Globus pallidus (tissue), 1 donor: ENCODE measurements at regions not wholly inside any gene's neighbourhood (a gene's known extent, or its start where the extent isn't known, plus 50 kb on each side); places are given as distances from the start of the nearest gene placed in this dataset.
"Not testable (repeated sequence)": the region's sequence is repeated elsewhere in the genome, so short reads cannot be mapped to it uniquely, and the experiment has no call there.

Source experiments
- DNase-seq: peaks from one replicate; pipeline ENCODE4 v3.0.0-alpha.2; 2015; ENCODE audit warnings: low spot score

DNA sequence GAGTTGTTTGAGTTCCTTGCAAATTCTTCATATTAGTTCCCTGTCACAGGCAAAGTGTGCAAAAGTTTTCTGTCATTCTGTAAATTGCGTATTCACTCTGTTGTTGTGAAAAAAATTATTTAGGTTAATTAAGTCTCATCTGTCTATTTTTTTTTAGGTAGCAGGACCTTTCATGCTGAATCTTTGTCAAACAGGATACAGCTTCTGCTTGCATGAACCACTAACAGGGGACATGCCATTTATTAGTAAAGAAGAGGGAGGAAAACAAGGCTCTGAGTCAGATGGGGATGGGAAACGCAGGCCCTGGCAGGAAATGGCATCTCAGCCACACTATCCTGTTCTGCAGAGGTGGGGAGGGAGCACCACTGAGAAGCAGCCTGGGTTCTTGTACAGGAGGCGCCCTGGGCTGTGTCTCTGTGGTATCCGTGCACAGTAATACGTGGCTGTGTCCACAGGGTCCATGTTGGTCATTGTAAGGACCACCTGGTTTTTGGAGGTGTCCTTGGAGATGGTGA, 1243.8 kb downstream of the TMEM121 start:
- DNase-seq = not testable (repeated sequence)

DNA sequence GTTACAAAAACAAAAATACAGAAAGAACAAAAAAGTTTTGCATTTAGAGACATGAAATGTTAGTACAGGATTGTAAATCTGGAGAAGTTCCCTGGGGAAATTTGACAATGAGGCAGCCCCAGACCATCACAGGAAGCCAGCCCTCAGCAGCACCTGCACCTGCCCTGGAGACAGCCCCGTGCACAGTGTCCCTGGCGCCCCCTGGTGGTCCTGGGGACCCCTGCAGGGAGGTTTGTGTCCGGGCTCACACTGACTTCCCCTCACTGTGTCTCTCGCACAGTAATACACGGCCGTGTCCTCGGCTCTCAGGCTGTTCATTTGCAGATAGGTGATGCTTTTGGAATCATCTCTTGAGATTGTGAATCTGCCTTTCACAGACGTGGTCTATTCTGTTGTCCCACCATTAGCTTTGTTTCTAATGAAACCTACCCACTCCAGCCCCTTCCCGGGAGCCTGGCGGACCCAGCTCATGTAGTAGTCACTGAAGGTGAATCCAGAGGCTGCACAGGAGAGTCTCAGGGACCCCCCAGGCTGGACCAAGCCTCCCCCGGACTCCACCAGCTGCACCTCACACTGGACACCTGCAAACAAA, 1248.6 kb downstream of the TMEM121 start:
- not testable (repeated sequence) for DNase-seq

DNA sequence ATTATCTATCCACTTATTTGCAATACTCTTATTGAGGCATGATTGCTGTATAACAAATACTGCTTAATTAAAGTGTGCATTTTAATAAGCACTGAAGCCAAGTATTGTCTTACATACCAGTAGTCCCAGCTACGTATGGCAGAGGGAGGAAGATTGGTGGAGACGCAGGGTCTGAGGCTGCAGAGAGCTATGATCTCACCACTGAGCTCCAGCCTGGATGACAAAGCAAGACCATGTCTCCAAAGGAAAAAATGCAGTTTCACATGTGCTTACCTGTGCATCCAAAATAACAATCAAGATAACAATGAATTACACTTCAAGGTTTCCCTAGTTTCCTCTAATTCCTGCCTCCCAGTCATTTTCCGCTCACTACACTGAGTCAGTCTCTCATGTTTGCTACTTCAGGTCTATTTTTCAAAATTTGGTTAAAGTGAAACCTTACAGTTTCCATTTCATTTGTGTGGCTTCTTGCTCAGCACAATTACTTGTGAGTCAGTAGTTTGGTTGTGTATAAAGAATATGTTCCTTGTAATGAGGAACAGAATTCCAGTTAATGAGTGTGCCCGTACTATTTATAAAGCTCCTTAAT, 1250.1 kb downstream of the TMEM121 start:
- no peak for DNase-seq

DNA sequence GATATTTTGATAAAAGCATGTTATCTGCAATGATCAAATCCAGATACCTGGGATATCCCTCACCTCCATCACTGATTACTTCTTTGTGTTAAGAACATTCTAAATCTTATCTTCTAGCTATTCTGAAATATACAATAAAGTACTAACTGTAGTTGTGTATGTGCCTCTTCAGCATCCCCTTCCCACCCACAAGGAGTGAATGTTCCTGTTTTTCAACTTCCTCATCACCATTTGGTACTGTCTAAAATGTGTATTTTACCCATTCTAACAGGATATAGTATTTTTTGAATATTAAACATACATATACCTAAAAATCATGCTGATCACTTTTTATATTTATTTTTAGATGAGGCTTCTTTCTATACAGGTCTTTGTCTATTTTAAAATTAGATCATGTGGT, 1252.6 kb downstream of the TMEM121 start:
- DNase-seq = no peak

DNA sequence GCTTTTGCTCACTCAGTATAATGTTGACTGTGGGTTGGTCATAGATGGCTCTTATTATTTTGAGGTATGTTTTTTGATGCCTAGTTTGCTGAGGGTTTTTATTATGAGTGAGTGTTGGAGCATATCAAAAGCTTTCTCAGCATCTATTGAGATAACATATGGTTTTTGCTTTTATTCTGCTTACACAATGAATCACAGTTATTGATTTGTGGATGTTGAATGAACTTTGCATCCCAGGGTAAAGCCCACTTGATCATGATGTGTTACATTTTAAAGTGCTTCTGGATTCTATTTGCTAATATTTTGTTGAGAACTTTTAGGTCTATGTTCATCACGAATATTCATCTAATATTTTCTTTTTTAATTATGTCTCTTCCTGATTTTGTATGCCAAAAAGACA, 1260.3 kb downstream of the TMEM121 start:
- DNase-seq = no peak

DNA sequence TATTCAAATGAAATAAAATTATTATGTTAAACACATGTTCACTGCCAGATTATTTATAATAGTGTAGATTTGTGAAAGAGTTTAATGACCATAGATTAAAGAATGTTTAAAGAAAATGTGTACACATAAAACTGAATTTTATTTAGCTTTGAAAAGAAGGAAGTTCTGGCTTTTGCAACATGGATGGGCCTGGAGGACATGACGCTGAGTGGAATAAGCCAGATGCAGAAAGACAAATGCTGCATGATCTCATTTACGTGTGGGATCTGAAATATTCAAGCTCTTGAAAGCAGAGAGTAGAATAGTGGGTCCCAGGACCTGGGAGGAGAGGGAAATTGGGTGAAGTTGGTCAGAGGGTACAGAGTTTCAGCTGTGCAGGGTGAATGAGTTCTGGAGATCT, 1261.2 kb downstream of the TMEM121 start:
- DNase-seq = no peak

DNA sequence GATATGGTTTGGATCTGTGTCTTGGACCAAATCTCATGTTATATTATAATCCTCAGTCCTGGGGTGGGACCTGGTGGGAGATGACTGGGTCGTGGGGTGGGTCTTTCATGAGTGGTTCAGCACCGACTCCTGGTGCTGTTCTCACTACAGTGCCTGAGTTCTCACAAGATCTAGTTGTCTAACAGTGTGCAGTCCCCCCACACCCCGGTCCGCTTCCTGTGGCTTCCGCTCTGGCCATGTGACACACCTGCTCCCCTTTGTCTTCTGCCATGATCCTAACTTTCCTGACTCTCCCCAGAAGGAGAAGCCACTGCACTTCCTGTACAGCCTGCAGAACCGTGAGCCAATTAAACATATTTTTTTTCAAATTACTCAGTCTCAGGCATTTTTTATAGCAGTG, 1262.2 kb downstream of the TMEM121 start:
- DNase-seq = no peak

DNA sequence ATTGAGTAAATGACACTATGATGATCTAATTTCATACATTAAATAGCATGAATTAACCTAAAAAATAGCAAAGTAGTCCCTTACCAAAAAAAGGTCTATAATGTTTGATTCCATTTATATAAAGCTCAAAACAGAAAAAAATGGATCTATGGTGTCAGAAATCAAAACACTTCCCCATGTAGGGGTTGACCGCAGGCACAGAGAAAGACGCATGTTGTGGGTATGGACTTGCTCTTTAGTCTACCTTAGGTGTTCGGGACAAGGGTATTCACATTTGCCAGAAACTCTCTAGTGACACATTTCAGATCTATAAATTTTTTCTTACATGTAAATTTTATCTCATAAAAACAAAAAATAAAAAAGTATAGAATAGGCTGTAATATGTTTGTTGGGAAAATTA, 1262.9 kb downstream of the TMEM121 start:
- no peak for DNase-seq

DNA sequence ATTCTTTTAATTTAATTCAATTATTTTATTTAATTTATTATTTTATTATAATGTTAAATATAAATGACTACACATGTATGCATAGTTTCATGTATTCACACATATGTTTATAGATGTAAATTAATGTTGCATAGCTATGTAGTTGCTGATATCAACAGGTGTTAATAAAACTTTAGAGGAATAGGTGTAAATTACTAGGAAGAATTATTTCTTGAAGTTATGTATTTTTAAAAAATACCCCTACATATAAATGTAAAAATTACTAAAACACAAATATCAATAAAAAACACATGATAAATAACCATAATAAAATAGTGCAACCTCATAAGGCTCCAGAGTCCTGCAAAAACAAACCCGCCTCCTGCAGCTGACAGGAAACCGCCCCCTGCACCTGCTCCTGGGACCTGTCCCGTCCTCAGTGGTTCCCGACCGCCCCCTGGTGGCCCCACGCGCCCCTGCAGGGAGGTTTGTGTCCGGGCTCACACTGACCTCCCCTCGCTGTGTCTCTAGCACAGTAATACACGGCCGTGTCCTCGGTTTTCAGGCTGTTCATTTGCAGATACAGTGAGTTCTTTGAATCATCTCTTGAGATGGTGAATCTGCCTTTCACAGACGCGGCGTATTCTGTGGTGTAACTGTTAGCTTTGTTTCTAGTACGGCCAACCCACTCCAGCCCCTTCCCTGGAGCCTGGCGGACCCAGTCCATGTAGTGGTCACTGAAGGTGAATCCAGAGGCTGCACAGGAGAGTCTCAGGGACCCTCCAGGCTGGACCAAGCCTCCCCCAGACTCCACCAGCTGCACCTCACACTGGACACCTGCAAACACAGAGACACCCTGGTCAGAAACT, 1264.0 kb downstream of the TMEM121 start:
- no peak for DNase-seq

DNA sequence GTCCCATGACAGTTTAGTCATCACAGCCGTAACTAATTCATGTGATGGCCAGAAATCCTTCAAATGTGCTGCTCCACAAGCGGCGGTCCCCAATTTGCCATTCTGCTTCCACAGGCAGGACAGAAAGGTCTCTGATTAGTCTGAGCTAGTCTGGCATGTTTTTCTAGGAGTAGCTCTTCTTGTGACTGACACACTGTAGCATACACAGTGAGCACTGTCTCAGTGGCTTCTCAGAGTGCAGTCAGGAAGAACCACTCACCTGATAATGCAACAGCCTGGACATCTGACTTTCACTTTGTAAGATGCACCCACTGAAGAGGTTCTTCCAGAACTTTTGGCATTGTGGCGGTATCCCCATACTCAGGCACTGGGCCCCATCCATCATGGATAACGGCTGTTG, 1266.2 kb downstream of the TMEM121 start:
- DNase-seq = no peak

DNA sequence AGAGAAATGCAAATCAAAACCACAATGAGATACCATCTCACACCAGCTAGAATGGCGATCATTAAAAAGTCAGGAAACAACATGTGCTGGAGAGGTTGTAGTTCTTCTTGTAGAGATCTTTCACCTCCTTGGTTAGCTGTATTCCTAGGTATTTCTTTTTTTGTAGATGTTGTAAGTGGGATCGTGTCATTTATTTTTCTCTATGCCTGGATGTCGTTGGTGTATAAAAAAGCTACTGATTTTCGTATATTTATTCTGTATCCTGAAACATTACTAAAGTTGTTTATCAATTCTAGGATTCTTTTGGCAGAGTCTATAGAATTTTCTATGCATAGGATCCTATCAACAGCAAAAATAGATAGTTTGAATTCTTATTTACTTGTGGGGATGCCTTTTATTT, 1271.8 kb downstream of the TMEM121 start:
- DNase-seq = not testable (repeated sequence)

DNA sequence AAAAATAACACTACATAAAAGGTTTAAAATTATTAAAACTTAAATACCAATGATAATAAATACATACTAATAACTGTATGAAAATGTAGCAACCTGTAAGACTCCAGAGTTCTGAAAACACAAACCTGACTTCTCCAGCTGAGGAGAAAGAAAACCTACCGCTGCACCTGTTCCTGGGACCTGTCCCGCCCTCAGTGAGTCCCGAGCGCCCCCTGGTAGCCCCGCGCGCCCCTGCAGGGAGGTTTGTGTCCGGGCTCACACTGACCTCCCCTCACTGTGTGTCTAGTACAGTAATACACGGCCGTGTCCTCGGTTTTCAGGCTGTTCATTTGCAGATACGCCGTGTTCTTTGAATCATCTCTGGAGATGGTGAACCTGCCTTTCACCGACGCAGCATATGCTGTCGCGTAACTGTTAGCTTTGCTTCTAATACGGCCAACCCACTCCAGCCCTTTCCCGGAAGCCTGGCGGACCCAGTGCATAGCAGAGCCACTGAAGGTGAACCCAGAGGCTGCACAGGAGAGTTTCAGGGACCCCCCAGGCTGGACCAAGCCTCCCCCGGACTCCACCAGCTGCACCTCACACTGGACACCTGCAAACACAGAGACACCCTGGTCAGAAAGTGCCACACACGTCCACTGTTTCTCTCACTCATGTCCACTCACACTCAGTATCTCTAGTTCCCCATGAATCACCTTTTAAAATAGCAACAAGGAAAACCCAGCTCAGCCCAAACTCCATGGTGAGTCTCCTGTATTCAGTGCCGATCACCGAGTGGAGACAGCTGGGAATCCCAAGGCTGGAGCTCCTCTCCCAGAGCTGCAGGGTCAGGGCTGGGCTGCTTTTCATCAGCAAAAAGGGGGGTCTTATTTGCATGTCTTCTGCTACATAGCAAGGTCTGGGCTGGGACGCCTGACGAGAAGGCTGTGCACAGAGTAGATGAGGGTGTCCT, 1276.3 kb downstream of the TMEM121 start:
- no peak for DNase-seq

DNA sequence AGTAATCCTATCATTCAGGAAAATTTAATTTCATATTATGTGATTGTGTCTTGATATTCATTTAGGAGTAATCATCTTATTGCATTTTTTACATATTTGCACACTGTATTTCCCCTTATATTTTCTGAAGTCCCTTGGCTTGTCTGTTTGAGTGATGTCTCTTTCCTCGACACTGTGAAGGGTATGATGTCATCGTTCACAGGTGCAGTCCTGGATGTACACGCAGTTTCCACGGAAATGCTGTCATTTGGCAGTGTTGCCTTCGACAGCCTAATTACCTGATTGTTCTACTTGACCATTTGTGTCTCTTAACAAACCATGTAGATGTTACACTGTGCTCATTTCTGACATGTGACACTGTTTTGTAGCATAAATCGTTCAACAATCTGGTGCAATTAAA, 1277.0 kb downstream of the TMEM121 start:
- DNase-seq = no peak

DNA sequence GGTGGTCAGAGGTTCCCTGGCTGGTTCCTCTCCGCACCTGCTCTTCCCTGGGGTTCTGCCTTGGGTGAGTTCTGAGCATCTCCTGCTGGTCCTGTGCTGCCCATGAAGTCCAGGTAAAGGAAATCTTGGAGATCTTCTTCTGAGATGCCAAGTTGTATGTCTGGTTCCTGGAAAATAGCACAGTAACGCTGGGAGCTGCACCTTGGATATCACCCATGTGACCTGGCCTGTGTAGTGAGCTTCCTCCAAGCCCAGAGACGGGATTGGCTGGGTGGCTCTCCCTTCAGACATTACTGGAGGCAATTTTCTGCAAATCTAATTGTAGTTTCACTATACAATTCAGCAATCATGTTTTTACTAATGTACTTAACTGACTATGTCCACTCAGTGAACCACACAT, 1281.1 kb downstream of the TMEM121 start:
- DNase-seq = no peak

DNA sequence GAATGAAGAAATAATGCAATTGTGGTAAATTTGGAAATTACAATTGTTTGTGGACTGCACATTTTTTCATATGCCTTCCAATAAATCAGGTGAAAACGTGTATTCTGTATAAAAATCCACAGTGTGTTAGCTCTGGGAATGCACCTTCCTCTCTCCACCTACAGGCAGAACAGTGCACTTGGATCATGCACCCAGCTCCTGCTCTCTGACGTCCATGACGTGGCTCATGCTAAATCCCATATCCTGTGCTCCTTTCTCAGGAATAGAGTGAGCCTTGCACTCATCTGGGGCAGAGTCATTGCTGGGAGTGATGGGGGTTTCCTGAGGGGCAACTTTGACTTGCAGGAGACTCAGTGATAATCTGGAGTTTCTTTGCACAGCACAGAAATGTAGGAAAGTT, 1282.1 kb downstream of the TMEM121 start:
- no peak for DNase-seq

DNA sequence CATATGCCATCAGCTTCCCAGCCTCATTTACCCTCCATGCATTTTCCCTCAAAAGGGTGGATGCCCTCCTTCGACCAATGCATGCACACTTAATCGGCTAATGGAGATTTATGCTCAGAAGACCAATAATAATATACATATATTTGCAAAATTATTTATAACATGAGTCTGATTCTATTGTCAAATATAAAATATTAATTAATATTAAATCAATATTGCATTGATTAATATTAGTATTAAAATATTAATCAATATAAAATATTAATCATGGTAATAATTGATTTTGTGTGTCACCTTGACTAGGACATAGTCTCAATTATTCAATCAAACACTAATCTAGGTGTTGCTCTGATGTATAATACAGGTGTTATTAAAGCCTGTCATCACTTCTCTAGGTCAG, 1282.5 kb downstream of the TMEM121 start:
- DNase-seq = no peak

DNA sequence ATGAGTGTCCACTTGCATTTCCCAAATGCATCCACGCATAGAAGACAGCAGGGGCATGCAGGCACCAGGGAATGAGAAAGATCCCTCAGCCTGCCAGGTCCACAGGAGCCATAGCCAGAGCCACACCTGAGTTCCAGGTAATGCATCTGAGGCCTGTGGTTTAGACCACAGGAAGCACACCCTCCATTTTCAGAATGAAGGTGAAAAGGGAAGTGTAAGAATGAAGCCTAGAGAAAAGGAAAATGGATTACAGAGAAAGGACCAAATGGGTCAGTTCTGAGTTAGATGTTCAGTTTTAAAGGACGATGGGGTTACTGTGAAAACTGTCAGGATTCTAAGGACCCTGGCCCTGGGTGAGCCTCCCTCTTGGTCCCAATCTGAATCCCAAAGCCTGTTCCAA, 1283.2 kb downstream of the TMEM121 start:
- no peak for DNase-seq

DNA sequence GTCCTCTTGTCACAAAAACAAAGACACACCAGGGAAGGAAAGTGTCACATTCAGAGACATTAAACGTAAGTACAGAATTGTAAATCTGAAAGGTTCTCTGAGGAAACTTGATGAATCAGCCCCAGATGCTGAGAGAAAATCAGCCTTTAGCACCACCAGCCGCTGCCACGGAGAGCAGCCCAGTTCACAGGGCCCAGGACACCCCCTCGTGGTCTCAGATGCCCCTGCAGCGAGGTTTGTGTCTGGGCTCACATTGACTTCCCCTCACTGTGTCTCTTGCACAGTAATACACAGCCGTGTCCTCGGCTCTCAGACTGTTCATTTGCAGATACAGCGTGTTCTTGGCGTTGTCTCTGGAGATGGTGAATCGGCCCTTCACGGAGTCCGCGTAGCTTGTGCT, 1283.8 kb downstream of the TMEM121 start:
- DNase-seq = not testable (repeated sequence)

DNA sequence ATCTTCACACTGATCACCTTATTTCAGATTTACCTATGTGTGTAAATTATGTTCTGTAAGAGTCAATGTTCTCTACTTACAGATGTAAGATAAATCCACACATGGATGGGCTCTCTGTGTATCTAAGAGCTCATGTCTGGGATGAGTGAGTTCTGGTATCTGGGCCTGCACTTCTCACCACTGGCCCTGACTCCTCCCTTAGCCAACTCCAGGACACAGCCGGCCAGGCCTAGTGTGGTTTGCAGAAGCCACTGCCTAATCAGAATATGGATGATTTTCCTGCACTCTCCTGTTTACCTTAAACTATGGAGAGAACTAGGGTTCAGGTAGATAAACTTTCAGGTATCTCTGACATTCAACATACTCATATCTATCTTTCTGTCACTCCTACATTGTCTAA, 1284.8 kb downstream of the TMEM121 start:
- DNase-seq = no peak

DNA sequence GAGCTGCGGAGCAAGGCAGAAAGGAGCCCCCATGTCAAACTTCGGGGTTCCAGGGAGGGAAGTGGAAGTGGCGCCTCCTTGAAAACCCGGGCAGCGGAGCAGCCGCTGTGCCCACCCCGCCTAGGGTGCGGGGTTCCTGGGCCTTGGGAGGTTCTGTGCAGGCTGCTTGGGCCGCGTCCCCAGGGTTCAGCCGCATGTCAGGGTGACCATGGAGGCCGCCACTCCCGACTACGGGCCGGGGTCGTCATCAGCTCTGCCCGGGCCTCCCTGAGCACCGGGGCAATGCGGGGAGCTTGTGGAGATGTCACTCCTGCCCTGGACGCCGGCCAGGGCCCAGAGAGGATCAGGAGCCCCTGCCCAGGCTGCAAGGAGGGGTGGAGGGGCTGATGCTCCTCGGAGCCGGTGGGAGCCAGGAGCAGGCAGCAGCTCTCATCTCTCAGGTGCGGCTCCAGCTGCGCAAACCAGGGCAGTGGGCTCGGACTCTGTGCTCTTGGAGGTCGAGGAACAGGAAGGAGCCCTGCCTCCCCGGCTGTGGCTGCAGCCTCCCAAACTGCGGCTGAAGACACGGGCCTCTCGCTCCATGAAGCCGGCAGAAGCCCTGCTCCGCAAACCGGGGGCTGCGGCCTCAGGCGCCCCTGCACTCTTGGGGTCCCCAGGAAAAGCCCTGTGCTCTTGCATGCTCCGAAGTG, 1286.5 kb downstream of the TMEM121 start:
- no peak for DNase-seq

DNA sequence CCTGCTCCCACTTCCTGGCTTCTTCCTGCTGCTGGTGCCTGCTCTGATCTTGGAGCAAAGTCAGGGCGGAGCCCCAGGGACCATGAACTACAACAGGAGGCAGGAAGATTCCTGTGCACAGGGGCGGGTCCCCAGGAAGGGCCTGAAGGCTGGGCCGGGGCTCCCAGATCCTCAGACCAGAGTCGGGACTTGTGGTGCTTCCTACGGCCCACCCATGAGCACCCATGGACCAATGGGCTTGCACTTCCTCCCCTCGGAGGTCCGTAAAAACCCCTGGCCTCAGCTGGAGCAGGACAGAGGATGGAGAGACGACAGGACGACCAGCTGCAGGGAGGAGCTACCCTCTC, 1287.1 kb downstream of the TMEM121 start:
- DNase-seq = no peak

DNA sequence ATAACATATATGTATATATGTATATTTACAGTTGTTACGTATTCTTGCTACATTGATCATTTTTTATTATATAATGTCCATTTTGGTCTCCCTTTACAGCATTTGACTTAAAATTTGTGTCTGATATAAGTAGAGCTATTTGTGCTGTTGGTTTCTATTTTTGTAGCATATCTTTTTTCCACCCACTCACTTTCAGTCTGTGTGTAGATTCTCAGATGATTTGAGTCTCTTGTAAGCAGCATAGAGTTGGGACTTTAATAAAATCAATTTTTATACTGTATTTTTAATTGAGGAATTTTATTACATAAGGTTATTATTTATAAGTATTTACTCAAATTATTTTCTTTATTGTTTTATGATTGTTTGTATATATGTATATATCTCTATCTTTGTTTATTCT, 1293.7 kb downstream of the TMEM121 start:
- no peak for DNase-seq
